Hindlimb muscle (tissue), 1 donor: ENCODE measurements at regions not wholly inside any gene's neighbourhood (a gene's known extent, or its start where the extent isn't known, plus 50 kb on each side); places are given as distances from the start of the nearest gene placed in this dataset.

Experiments used
- DNase-seq: peaks from one replicate; pipeline ENCODE4 v3.0.0-alpha.2; 2013

DNA sequence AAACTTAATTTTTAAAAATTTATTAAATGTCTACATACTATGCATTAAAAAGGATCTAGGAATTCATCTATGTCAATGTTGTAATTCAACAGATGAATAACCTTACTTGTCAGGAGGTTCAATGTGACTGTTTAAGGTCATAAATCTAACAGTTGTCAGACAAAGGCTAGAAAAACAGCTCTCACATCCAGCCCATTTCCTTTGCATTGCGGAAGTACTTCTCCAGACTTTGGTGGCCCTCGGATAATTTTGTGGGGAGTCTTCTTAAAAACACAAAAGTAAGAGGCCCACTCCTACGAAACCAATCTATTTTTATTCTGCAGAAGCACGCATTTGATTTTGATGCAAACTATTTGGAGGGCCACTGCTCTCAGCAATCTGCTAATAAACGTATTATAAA lies 122.6 kb upstream of the CHRM3 start:
- DNase-seq, result no peak

DNA sequence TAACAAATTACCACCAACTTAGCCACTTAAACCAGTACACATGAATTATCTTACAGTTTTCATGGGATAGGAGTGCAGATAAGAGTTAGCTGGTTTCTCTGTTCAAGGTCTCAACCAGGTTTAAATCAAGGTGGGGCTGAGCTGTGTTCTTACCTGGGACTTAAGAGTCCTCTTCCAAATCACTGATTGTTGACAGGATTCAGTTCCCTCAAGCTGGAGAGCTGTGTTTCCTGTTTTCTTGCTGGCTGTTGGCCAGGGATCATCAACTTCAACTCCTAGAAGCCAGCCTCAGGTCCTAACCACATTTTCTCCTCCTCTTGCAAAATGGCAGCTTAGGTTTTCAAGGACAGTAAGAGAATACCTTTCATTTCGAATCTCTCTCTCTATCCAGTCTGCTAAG lies 123.8 kb upstream of the CHRM3 start:
- no peak for DNase-seq

DNA sequence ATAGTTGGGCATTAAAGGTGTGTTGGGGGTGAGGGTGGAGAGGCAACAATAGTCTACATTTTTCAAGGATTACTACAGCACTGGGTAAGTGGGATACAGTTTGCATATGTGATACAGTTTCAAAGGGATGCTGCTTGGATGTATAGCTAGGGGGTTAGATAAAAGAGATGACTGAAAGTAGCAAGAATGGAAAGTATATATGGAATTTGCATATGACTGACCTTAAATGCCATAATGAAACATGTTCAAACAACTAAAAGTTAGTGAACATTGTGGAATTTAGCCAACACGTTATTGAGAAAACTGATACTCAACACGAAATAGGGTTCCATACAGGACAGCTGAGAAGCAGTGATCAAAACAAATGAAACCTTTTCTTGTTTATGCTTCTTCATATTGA lies 124.8 kb upstream of the CHRM3 start:
- no peak for DNase-seq

- DNase-seq, result no peak
These were observed 125.5 kb upstream of the CHRM3 start for GRCh38 chr1:239260842-239261241.

- DNase-seq, result no peak
These were observed 130.7 kb upstream of the CHRM3 start for GRCh38 chr1:239255628-239256160.

- DNase-seq, result no peak
These were observed 131.4 kb upstream of the CHRM3 start for GRCh38 chr1:239254999-239255398.

- no peak for DNase-seq
These were observed 133.3 kb upstream of the CHRM3 start for GRCh38 chr1:239253032-239253431.

DNA sequence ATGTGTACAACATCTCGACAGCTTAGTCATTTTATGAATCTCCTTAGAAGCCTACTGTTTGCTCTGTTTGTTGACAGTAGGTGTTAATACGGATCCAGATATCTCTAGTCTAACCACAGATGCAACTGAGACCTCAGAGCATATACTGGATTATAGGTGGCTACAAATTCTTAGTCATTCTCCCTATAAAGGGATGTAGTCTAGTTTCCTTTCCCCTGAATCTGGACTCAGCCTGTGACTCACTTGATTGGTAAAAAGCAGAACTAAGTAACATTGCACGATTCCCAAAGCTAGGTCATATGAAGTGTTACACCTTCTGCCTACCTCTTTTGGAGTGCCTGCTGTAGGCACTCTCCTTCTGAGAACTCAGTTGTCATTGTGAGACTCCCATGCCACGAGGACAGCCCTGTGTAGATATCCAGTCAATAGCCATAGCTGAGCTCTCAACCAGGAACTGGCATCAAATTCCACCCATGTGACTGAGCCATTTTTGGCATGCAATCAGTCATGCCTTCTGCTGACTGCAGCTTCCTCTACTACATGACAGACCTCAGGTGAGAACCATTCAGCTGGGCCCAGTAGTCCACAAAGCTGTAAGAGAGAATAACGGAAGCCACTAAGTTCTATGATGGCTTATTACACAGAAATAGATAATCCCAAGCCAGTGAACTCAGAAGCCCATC lies 135.9 kb upstream of the CHRM3 start:
- no peak for DNase-seq

DNA sequence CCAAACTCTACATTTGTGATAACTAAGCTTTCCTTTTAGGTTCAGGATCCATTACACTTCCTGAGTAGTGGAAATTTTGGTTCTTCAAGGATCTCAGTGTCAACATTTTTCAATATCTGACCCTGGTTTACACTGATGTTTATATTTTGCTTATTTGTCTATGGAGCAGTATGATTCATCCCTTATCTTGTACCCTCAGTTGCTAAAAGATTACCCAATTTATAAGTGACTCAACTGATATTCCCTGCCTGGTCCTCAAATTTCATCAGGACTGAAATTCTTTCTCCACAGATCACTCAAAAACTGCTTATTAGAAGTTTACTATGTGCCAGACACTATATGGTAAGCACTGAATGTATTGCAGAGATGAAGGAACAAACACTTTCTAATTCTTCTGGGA lies 139.1 kb upstream of the CHRM3 start:
- DNase-seq, result no peak

DNA sequence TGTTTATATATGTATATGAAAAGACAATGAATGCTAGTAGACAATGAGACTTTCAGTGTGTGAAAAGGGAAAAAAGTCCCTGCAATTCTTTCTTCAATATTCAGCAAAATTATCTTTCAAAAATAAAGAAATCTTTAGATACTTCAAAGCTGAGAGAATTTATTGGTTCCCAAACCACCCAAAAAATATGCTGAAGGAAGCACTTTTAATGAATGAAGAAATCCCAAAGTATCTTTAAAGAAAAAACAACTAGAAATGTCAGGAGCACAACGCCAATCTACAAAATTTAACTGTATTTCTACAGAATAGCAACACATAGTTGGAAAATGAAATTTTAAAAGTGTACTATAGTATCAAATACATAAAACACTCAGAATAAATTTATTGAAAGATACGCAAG lies 142.3 kb upstream of the CHRM3 start:
- DNase-seq, result no peak

DNA sequence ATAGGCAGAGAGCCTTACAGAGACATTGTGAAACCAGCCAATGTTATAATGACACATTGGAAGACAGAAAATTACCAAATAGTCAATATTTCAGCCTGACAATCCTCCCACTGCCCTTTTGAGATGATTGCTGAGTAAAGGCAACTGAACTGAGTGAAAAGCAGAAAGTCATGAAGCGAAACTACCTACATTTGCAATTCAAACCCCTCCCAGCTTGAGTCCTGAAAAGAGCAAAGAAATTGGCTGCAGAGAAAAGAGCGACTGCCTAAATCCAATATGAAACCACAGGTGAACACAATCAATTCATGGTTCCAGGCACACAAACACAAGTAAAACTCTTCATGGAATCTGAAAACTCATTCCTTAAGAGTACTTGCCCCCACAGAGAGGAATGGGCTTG lies 143.4 kb upstream of the CHRM3 start:
- DNase-seq, result no peak

GRCh38 chr1:239242404-239242803 lies 144.0 kb upstream of the CHRM3 start:
- no peak for DNase-seq

DNA sequence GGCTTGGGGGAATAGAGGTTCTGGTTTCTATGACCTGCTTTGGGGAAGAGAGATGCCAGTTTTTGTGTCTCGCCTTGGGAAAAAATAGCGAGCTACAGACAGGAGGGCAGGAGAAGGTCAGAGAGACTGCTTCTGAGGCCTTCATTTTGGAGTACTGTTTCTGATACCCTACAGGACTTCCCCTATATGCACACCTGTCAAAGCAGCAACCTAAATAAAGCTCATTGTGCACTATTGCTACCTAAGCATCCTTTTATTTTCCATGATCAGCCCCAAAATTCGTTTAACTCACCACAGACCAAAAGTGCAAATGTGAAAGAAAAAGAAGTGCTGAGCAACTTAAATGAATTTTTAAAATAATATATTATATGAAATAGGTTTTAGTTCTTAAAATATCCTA lies 145.6 kb upstream of the CHRM3 start:
- DNase-seq, result no peak

- no peak for DNase-seq
These were observed 146.8 kb upstream of the CHRM3 start for GRCh38 chr1:239239529-239239928.

DNA sequence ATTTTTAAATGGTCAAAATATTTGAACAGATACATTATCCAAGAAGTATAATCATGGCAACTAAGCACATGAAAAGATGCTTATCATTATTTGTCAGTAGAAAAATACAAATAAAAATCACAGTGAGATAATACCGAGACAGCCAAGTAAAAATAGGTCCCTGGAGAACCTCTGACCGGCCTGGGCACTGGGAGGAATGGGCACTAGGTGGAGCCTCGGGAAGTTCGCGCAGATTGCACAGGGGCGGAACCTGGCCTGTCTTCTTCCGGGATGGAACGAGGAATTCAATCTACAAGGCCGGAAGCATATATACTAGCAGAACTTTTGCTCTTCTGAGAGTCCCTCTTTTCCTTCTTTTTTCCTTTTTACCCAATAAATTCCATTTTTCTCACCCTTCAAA lies 148.5 kb upstream of the CHRM3 start:
- DNase-seq, result no peak

DNA sequence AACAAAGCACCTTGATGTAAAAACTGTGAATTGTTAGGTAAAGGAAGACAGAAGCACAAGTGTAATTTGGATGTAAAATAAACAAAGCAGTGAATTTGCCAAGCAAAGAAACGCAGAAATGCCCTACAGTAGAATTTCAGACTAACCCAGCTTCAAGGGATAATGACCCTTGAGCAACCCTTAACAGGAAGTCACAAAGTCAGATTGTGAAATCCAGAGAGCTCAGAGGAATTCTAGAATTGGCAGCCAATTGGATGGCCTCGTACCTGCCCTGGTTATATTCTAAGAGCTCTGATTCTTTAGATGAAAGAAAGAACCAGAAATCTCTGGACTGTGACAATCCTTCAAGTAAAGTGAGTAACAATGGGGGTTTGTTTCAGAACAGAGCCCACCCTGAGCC lies 152.7 kb upstream of the CHRM3 start:
- DNase-seq, result no peak

DNA sequence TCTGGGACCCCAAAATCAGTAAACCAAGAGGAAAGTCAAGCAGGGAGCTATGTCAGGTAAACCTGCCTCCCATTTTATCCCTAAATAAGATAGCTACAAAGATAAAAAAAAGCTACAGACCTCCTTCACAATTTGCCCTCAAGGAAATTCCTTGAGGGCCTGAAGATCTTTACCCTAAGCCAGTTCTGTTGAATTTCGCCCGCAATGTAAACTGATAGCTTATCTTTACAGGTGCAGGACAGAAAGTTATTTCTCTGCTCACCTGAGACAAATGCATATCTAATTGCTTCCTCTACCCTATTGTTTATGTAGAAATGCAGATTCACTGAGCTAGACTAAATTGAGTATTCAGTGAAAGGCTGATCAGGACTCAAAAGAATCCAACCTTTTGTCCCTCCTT lies 153.4 kb upstream of the CHRM3 start:
- DNase-seq, result no peak

- no peak for DNase-seq
These were observed 157.9 kb upstream of the CHRM3 start for GRCh38 chr1:239228451-239228850.

- no peak for DNase-seq
These were observed 161.0 kb upstream of the CHRM3 start for GRCh38 chr1:239225396-239225795.

DNA sequence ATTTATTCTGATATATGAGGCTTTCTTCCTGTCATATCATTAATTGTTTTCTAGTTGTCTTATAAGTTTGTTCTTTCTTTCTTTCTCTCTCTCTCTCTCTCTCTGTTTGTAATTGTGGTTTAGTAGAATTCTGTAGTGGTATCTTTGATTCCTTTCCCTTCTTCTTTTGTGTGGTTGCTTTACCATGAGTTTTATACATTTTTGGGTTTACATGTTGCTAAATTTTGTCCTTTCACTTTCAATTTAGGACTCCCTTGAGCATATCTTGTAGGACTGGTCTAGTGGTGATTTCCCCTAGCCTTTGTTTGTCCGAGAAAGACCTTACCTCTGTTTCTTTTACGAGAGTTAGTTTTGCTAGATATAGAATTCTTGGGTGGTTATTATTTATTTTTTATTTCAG lies 162.3 kb upstream of the CHRM3 start:
- DNase-seq, result no peak

DNA sequence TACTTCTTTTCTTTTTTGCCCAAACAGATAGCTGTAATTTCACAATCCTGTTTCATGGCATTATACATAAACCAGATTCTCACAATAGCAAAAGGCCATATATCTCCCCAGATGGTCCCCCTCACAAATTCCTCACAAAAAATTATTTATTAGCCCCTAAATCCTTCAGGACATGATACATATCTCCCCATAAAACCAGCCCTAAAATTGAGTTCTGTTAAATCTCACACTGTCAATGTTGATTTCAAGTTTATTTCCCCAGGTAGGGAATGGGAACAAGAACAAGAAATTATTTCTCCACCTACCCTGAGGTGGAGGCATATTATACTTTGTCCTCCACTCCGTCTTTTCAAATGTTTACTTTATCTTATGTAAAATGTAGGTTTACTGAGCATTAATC lies 163.4 kb upstream of the CHRM3 start:
- DNase-seq, result no peak

- DNase-seq, result no peak
These were observed 164.7 kb upstream of the CHRM3 start for GRCh38 chr1:239221656-239222055.

GRCh38 chr1:239219679-239220078 lies 166.7 kb upstream of the CHRM3 start:
- no peak for DNase-seq

DNA sequence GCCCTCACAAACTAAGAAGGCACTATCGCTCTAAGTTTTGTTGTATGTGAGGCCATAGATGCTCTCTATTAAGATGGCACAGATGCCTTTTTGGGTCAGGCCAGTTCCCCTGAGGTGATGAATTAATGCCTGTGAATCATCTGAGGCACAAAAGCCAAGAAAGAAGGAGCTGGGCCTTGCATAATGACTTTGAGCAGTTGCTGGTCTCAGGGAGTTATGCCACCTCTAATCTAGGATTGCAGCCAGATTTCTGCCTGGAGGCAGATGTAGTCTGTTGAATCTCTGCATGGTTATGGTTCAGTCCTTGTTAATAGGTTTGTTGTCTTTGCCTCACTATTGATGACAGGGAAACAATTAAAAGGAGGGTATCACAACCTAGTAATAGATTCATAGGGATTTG lies 168.1 kb upstream of the CHRM3 start:
- no peak for DNase-seq

DNA sequence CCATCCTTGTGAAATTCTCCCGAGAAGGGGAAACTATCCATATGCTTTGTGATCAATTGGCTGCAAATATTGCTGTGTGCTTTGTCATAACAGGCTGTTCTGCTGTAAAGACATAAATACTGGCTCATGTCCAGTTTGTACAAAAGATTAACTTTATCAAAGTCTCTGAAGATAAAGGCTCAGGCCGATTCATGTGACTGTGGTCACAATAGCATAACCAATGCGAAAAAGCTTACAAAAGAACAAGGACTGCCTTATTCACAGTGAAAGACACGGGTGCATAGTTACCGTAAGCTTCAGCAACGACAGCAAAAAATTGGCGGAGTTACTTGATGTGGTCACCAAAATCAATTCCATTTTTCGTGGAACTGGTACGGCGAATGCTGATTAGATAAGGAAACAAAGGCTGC lies 173.6 kb upstream of the CHRM3 start:
- DNase-seq, result no peak
